HG02798 (cell line): ENCODE measurements at regions not wholly inside any gene's neighbourhood (a gene's known extent, or its start where the extent isn't known, plus 50 kb on each side); places are given as distances from the start of the nearest gene placed in this dataset.
"Not testable (repeated sequence)": the region's sequence is repeated elsewhere in the genome, so short reads cannot be mapped to it uniquely, and the experiment has no call there.

ENCODE experiments used
- ATAC-seq: cut with Tn5 transposase; IDR thresholded peaks from one replicate; pipeline ENCODE4 v1.9.1; 2021; ENCODE audit warnings: mild to moderate bottlenecking; ENCODE audit not compliant: unreplicated experiment, poor library complexity

DNA sequence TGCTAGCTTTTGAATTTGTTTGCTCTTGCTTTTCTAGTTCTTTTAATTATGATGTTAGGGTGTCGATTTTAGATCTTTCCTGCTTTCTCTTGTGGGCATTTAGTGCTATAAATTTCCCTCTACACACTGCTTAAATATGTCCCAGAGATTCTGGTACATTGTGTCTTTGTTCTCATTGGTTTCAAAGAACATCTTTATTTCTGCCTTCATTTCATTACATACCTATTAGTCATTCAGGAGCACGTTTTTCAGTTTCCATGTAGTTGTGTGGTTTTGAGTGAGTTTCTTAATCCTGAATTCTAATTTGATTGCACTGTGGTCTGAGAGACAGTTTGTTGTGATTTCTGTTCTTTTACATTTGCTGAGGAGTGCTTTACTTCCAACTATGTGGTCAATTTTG is 51.2 kb upstream of the MB21D2 start:
- not testable (repeated sequence) for ATAC-seq

GRCh38 chr3:192980632-192981031 is 63.0 kb upstream of the MB21D2 start:
- no peak for ATAC-seq

GRCh38 chr3:192986379-192986778 is 68.7 kb upstream of the MB21D2 start:
- no peak for ATAC-seq

DNA sequence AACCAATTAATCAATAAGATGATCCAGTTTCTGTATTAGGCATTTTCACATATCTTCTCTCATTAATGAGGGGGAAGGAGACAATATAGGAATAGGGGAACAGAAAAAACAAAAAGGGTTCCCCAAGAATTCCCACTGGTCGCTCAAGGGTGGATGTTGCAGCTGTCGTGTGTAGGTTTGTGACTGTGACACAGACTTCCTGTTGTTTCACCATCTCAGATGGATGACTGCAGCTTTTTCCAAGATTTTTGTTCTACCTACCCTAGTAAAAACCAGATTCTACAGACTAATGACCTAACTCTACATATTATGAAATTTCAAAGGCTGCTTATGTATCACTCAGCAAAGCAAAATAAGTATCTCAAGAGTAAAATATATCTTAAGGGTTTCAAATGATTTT is 73.7 kb upstream of the MB21D2 start:
- ATAC-seq = no peak

DNA sequence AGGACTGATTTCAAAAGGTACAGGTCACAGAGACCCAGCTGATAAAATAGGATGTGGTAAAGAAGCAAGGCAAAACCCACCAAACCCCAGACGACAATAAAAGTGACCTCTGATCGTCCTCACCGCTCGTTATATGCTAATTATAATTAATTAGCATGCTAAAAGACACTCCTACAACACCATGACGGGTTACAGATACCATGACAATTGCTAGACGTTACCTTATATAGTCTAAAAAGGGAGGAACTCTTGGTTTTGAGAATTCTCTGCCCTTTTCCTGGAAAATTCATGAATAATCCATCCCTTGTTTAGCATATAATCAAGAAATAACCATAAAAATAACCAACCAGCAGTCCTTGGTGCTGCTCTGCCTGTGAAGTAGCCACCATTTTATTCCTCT is 74.7 kb upstream of the MB21D2 start:
- no peak for ATAC-seq

- no peak for ATAC-seq
Measured at GRCh38 chr3:192993411-192993810, 75.8 kb upstream of the MB21D2 start.

- not testable (repeated sequence) for ATAC-seq
Measured at GRCh38 chr3:193001113-193001512, 83.5 kb upstream of the MB21D2 start.

- ATAC-seq = not testable (repeated sequence)
Measured at GRCh38 chr3:193003624-193004023, 86.0 kb upstream of the MB21D2 start.

DNA sequence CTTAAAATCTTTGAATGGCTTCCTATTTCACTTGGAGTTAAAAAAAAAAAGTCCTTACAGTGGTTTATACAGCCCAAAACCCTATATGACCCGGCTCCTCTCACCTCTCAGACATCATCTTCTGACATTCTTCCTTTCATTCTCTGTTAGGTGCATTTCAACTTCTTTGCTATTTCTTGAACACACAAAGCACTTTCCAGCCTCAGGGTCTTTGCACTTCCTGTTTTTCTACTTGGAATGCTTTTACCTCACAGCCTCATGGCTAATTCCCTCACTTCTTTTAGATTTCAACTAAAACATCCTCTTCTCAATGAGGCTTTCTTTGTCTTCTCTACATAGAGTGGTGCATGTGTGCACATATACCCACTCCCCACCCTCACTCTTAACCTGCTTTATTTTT is 91.0 kb upstream of the MB21D2 start:
- ATAC-seq = no peak

DNA sequence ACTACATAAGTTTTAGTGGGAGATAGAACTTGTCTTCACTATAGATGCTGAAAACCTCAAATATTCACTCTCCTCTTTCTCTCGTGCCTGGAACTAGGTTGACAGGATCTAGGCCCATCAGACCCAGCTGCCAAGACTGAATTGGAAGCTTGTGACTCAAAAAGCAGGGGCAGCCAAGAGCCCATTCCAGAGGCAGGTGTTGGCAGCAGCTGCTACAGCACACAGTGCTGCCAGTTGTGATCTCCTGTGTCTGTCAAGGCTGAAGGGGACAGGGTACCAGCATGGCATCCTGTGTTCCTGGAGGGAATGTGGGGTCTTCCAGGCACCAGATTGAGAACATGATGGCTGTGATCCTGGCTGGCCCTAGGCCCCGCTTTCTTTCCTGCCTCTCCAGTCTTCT is 92.5 kb upstream of the MB21D2 start:
- ATAC-seq = no peak

DNA sequence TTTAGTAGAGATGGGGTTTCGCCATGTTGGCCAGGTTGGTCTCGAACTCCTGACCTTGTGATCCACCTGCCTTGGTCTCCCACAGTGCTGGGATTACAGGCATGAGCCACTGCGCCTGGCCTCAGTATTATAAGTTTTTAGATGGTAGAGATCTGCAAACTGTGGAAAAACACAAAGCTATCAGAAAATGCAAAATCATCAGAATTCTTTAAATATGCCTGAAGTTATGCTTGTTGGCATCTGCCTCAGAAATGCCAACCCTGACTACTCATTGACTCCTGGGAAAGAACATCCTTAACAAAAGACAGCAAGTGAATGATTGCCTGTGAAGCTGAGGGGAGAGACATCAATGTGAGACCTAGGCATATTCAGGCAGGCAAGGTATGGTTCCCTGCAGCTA is 94.3 kb upstream of the MB21D2 start:
- no peak for ATAC-seq

- ATAC-seq = no peak
Measured at GRCh38 chr3:193014902-193015301, 97.2 kb upstream of the MB21D2 start.

- ATAC-seq = no peak
Measured at GRCh38 chr3:193016437-193016901, 98.8 kb upstream of the MB21D2 start.

- ATAC-seq = no peak
Measured at GRCh38 chr3:193021506-193022010, 103.9 kb upstream of the MB21D2 start.

GRCh38 chr3:193023218-193023617 is 105.6 kb upstream of the MB21D2 start:
- no peak for ATAC-seq

- no peak for ATAC-seq
Measured at GRCh38 chr3:193028258-193028657, 110.6 kb upstream of the MB21D2 start.

DNA sequence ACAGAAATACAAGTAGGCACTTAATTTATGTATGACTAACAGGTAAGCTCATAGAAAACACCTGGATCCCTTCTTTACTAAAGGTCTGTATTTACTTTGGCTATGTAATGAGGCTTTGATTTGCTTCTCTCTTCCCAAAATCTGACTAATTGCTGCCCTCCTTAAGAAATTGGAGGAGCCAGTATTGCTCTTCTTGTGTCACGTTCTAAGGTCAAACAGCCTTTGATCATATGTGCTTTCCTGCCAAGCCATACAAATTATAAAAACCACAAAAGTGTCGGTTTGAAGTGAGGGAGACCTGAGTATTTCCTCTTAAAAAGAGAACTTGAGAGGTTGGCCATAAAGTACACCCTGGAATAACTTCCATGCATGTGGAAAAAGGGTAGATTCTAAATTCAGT is 112.1 kb upstream of the MB21D2 start:
- no peak for ATAC-seq

GRCh38 chr3:193030276-193030675 is 112.6 kb upstream of the MB21D2 start:
- no peak for ATAC-seq

- ATAC-seq = no peak
Measured at GRCh38 chr3:193031911-193032310, 114.3 kb upstream of the MB21D2 start.

- no peak for ATAC-seq
Measured at GRCh38 chr3:193033226-193033780, 115.6 kb upstream of the MB21D2 start.

- not testable (repeated sequence) for ATAC-seq
Measured at GRCh38 chr3:193037828-193038227, 120.2 kb upstream of the MB21D2 start.

DNA sequence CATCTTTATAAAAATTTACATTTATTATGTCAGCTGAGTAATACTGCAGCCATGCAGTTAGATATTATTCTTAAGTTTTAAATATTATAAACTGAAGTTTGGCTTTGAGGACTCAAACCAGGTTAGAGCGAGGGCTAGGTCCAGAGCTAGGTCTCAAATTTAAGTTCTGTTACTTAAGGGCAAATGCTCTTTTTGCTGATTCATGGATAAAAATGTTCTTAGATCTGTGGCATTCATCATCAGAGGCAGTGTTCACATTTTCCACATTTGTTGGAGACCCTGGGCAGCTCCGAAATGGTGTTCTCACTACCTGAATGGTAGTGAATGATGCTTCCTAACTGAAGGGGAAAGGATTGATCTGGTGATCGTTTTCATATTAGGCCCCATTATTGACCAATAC is 121.4 kb upstream of the MB21D2 start:
- no peak for ATAC-seq
